GM23338 (cell line): ENCODE measurements at regions not wholly inside any gene's neighbourhood (a gene's known extent, or its start where the extent isn't known, plus 50 kb on each side); places are given as distances from the start of the nearest gene placed in this dataset.

Experiments
- CREB1 ChIP-seq: fragments of 250-450 bp; sonication (Bioruptor Pico); IDR thresholded peaks from 2 replicates; pipeline ENCODE4 v1.5.0; 2020; ENCODE audit warnings: low read depth, mild to moderate bottlenecking, moderate library complexity
- EZH2 ChIP-seq: fragments of 200-600 bp; sonication (generic); IDR thresholded peaks from one replicate; pipeline ENCODE4 v1.8.0; 2017; ENCODE audit warnings: antibody characterized with exemption, mild to moderate bottlenecking, low read depth; ENCODE audit not compliant: unreplicated experiment
- EZH2phosphoT487 ChIP-seq: fragments of 200-600 bp; sonication (generic); IDR thresholded peaks from one replicate; pipeline ENCODE4 v1.8.1; 2018; ENCODE audit warnings: antibody characterized with exemption; ENCODE audit not compliant: unreplicated experiment
- JUNB ChIP-seq: IDR thresholded peaks from one replicate; pipeline ENCODE4 v1.6.1; 2016; ENCODE audit warnings: antibody characterized with exemption; ENCODE audit not compliant: unreplicated experiment
- POLR2AphosphoS5 ChIP-seq: IDR thresholded peaks from 2 replicates; pipeline ENCODE4 v1.6.1; 2016; ENCODE audit warnings: antibody characterized with exemption, low read depth
- STAT1 ChIP-seq: IDR thresholded peaks from one replicate; pipeline ENCODE4 v1.6.1; 2016; ENCODE audit warnings: antibody characterized with exemption; ENCODE audit not compliant: unreplicated experiment
- TF ChIP-seq, protein P1 (sequence below), 2 experiments: fragments of 200-600 bp in 1 of 2; sonication (generic) in 1 of 2; conservative IDR thresholded peaks; 2 replicates each; pipeline versions ENCODE4 v1.5.1 to v1.6.1; 2016 to 2017; ENCODE audit warnings: antibody characterized with exemption in 2 of 2, low read depth in 2 of 2, mild to moderate bottlenecking in 2 of 2, moderate library complexity in 1 of 2
- TF ChIP-seq, protein P2 (sequence below): IDR thresholded peaks from one replicate; pipeline ENCODE4 v1.6.1; 2018; ENCODE audit warnings: antibody characterized with exemption; ENCODE audit not compliant: unreplicated experiment
- TF ChIP-seq, protein P3 (sequence below): IDR thresholded peaks from 2 replicates; pipeline ENCODE4 v1.6.1; 2016; ENCODE audit warnings: antibody characterized with exemption

DNA sequence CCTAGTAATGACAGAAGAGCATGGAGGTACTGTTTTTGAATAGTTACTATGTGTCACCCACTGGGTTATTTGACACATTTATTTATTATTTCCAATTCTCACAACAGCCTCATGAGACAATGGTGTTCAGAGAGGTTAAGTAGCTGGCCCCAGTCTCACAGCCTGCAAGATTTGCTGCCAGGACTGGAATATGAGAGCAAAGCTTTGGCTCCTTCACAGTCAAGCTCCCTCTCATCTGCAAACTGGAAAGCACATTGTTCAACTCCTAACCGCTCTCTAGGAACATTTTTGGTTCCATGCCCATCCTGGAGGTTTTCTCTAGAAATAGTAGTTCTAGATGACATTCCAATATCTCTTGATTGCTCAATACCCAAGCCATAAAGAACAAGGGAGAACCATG, 75.5 kb upstream of the CXCL12 start:
- TF ChIP-seq EZH2 (no peak), STAT1 (no peak), EZH2phosphoT487 (no peak), POLR2AphosphoS5 (no peak), CREB1 (CRISPR knock-in tag) (no peak), JUNB (no peak)
- TF ChIP-seq, protein P1, sequence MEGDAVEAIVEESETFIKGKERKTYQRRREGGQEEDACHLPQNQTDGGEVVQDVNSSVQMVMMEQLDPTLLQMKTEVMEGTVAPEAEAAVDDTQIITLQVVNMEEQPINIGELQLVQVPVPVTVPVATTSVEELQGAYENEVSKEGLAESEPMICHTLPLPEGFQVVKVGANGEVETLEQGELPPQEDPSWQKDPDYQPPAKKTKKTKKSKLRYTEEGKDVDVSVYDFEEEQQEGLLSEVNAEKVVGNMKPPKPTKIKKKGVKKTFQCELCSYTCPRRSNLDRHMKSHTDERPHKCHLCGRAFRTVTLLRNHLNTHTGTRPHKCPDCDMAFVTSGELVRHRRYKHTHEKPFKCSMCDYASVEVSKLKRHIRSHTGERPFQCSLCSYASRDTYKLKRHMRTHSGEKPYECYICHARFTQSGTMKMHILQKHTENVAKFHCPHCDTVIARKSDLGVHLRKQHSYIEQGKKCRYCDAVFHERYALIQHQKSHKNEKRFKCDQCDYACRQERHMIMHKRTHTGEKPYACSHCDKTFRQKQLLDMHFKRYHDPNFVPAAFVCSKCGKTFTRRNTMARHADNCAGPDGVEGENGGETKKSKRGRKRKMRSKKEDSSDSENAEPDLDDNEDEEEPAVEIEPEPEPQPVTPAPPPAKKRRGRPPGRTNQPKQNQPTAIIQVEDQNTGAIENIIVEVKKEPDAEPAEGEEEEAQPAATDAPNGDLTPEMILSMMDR (conservative IDR thresholded peaks at IDR 0.05; ENCODE audit: low read depth in 2 of 2) = no peak
- TF ChIP-seq, protein P2, sequence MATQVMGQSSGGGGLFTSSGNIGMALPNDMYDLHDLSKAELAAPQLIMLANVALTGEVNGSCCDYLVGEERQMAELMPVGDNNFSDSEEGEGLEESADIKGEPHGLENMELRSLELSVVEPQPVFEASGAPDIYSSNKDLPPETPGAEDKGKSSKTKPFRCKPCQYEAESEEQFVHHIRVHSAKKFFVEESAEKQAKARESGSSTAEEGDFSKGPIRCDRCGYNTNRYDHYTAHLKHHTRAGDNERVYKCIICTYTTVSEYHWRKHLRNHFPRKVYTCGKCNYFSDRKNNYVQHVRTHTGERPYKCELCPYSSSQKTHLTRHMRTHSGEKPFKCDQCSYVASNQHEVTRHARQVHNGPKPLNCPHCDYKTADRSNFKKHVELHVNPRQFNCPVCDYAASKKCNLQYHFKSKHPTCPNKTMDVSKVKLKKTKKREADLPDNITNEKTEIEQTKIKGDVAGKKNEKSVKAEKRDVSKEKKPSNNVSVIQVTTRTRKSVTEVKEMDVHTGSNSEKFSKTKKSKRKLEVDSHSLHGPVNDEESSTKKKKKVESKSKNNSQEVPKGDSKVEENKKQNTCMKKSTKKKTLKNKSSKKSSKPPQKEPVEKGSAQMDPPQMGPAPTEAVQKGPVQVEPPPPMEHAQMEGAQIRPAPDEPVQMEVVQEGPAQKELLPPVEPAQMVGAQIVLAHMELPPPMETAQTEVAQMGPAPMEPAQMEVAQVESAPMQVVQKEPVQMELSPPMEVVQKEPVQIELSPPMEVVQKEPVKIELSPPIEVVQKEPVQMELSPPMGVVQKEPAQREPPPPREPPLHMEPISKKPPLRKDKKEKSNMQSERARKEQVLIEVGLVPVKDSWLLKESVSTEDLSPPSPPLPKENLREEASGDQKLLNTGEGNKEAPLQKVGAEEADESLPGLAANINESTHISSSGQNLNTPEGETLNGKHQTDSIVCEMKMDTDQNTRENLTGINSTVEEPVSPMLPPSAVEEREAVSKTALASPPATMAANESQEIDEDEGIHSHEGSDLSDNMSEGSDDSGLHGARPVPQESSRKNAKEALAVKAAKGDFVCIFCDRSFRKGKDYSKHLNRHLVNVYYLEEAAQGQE = no peak
- TF ChIP-seq, protein P3, sequence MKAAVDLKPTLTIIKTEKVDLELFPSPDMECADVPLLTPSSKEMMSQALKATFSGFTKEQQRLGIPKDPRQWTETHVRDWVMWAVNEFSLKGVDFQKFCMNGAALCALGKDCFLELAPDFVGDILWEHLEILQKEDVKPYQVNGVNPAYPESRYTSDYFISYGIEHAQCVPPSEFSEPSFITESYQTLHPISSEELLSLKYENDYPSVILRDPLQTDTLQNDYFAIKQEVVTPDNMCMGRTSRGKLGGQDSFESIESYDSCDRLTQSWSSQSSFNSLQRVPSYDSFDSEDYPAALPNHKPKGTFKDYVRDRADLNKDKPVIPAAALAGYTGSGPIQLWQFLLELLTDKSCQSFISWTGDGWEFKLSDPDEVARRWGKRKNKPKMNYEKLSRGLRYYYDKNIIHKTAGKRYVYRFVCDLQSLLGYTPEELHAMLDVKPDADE = no peak
